Activated CD8-positive, alpha-beta T cell treated with anti-CD3 and anti-CD28 coated beads for 36 hours (primary cell): ENCODE measurements at regions not wholly inside any gene's neighbourhood (a gene's known extent, or its start where the extent isn't known, plus 50 kb on each side); places are given as distances from the start of the nearest gene placed in this dataset.
"Not testable (repeated sequence)": the region's sequence is repeated elsewhere in the genome, so short reads cannot be mapped to it uniquely, and the experiment has no call there.

Experiments
- ATAC-seq: fragments of 200-7000 bp; cut with Tn5 transposase; one replicate; pipeline ENCODE4 v1.10.0; 2021; ENCODE audit warnings: mild to moderate bottlenecking, moderate library complexity
- CTCF ChIA-PET: fragments of 350-600 bp; sonication (Branson Sonifier 250); formaldehyde crosslinking; loops from one replicate; lab custom pipeline; 2021; ENCODE audit warnings: antibody characterized with exemption; lab: Charles Lee
- POLR2A ChIA-PET: fragments of 350-600 bp; sonication (Branson Sonifier 250); formaldehyde crosslinking; loops from one replicate; lab custom pipeline; 2021; ENCODE audit warnings: antibody characterized with exemption; lab: Charles Lee
- DNase-seq: peaks from one replicate; pipeline ENCODE4 v3.0.0-alpha.2; 2020
- H3K27ac Mint-ChIP-seq: one replicate; pipeline ENCODE4 v1.8.0; 2021; ENCODE audit warnings: mild to moderate bottlenecking, mixed read lengths
- H3K27me3 Mint-ChIP-seq: one replicate; pipeline ENCODE4 v1.8.0; 2021; ENCODE audit warnings: mixed read lengths
- H3K36me3 Mint-ChIP-seq: one replicate; pipeline ENCODE4 v1.8.0; 2021; ENCODE audit warnings: low read depth, mixed read lengths
- H3K4me1 Mint-ChIP-seq: one replicate; pipeline ENCODE4 v1.8.0; 2021; ENCODE audit warnings: low read depth, mixed read lengths
- H3K4me3 Mint-ChIP-seq: one replicate; pipeline ENCODE4 v1.8.0; 2021; ENCODE audit warnings: mild to moderate bottlenecking, moderate library complexity, mixed read lengths
- H3K9me3 Mint-ChIP-seq: one replicate; pipeline ENCODE4 v1.8.0; 2021; ENCODE audit warnings: mixed read lengths
- intact Hi-C: fragments of 100-400 bp; cut with micrococcal nuclease; formaldehyde crosslinking; loops from one replicate; pipeline ENCODE4 v1.10.0; 2022
- TF ChIP-seq, protein P1 (sequence below): fragments of 200-600 bp; IDR thresholded peaks from one replicate; pipeline ENCODE4 v1.8.0; 2022; ENCODE audit warnings: antibody characterized with exemption, mild to moderate bottlenecking

- CTCF ChIA-PET: no interaction called here
- Mint-ChIP-seq H3K4me1 (no peaks in the 10 kb centered on the region), H3K9me3 (peaks cover 8% of the 10 kb centered on the region), H3K4me3 (no peak overlapping the region), H3K27me3 (no peaks in the 10 kb centered on the region), H3K36me3 (no peaks in the 10 kb centered on the region), H3K27ac (no peak overlapping the region)
- POLR2A ChIA-PET: no interaction called here
- DNase-seq (no peak), ATAC-seq (no peak)
- TF ChIP-seq, protein P1, sequence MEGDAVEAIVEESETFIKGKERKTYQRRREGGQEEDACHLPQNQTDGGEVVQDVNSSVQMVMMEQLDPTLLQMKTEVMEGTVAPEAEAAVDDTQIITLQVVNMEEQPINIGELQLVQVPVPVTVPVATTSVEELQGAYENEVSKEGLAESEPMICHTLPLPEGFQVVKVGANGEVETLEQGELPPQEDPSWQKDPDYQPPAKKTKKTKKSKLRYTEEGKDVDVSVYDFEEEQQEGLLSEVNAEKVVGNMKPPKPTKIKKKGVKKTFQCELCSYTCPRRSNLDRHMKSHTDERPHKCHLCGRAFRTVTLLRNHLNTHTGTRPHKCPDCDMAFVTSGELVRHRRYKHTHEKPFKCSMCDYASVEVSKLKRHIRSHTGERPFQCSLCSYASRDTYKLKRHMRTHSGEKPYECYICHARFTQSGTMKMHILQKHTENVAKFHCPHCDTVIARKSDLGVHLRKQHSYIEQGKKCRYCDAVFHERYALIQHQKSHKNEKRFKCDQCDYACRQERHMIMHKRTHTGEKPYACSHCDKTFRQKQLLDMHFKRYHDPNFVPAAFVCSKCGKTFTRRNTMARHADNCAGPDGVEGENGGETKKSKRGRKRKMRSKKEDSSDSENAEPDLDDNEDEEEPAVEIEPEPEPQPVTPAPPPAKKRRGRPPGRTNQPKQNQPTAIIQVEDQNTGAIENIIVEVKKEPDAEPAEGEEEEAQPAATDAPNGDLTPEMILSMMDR: no peak
- intact Hi-C loops: no loop called here
These were observed 1814.0 kb downstream of the PLA2G4A start for GRCh38 chr1:188642704-188643103.

- ChIA-PET POLR2A (no interaction called here), CTCF (no interaction called here)
- TF ChIP-seq, protein P1: no peak
- no peaks in the 10 kb centered on the region for H3K27me3 Mint-ChIP-seq
- ATAC-seq (no peak), DNase-seq (no peak)
- H3K27ac Mint-ChIP-seq: no peak overlapping the region
- no peak overlapping the region for H3K4me3 Mint-ChIP-seq
- intact Hi-C loops: no loop called here
- H3K4me1 Mint-ChIP-seq: no peaks in the 10 kb centered on the region
- peaks cover 9% of the 10 kb centered on the region for H3K9me3 Mint-ChIP-seq
- no peaks in the 10 kb centered on the region for H3K36me3 Mint-ChIP-seq
These were observed 1823.9 kb downstream of the PLA2G4A start for GRCh38 chr1:188652678-188653077.

DNA sequence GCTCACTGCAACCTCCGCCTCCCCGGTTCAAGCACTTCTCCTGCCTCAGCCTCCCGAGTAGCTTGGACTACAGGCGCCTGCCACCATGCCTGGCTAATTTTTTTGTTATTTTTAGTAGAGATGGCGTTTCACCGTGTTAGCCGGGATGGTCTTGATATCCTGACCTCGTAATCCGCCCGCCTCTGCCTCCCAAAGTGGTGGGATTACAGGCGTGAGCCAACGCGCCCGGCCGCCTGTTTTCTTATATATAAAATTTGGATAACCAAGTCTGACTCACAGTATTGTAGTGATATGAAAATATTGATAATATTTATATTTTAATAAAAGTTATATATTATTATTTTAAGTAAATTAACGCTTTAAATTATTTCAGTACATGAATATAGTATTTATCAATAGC, 1821.7 kb downstream of the BRINP3 start:
- intact Hi-C loops, ATAC-seq, H3K36me3 Mint-ChIP-seq, H3K4me3 Mint-ChIP-seq, H3K4me1 Mint-ChIP-seq, H3K9me3 Mint-ChIP-seq, H3K27ac Mint-ChIP-seq, H3K27me3 Mint-ChIP-seq, CTCF ChIA-PET, DNase-seq, POLR2A ChIA-PET: not testable (repeated sequence)

DNA sequence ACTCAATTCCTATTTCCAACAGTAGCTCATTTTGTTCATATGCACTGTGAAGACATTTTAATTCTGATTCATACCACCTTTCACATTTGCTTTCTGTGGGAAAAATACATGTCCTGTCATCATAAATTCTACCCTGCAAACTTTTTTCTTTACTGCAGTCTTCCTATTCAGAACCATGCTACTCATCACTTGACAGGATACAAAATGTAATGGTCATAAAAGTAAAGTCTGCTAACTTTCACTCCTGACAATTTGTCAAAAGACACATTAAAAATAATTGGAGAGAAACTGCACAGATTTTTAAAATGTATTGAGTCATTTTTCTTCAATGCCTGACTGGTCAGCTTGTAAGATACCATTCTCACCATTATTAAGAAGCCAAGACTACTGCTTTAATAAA, 1817.1 kb downstream of the BRINP3 start:
- Mint-ChIP-seq H3K27ac (no peak overlapping the region), H3K4me1 (no peaks in the 10 kb centered on the region), H3K27me3 (no peaks in the 10 kb centered on the region), H3K9me3 (no peaks in the 10 kb centered on the region), H3K4me3 (no peak overlapping the region), H3K36me3 (no peaks in the 10 kb centered on the region)
- ChIA-PET CTCF (no interaction called here), POLR2A (no interaction called here)
- TF ChIP-seq, protein P1: no peak
- DNase-seq: no peak
- intact Hi-C loops: no loop called here
- no peak for ATAC-seq

DNA sequence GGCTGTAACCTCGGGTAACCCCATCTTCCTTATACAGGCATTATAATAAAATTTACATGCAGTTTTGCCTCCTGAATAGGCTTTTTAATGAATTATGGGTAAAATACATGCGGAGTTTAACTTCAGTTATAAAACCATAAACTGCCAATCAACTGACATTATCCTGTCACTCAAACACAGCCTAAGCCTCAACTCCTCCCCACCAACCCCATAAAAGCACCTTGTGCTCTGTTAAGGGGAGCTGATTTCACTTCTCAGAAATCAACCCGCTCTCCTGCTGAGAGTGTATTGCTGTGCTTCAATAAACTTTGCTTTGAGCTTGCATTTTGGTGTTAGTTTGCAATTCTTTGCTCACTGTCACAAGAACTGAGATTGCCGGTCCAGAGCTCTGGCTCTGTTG, 1812.2 kb downstream of the BRINP3 start:
- CTCF ChIA-PET: interaction anchor here (0.6 to 1.0 kb wide), 2 partner anchors 12 to 82 kb away, joined by 3 read pairs; no protein-coding TSS in a partner anchor
- DNase-seq (no peak), ATAC-seq (no peak)
- Mint-ChIP-seq H3K4me1 (no peaks in the 10 kb centered on the region), H3K27me3 (no peaks in the 10 kb centered on the region), H3K36me3 (no peaks in the 10 kb centered on the region), H3K9me3 (peaks cover 11% of the 10 kb centered on the region), H3K4me3 (no peak overlapping the region), H3K27ac (no peak overlapping the region)
- POLR2A ChIA-PET: no interaction called here
- TF ChIP-seq, protein P1: no peak
- intact Hi-C loops: no loop called here

- Mint-ChIP-seq H3K4me3 (no peak overlapping the region), H3K4me1 (no peaks in the 10 kb centered on the region), H3K27ac (no peak overlapping the region), H3K36me3 (no peaks in the 10 kb centered on the region), H3K27me3 (no peaks in the 10 kb centered on the region), H3K9me3 (peaks cover 18% of the 10 kb centered on the region)
- no peak for DNase-seq
- POLR2A ChIA-PET: no interaction called here
- CTCF ChIA-PET: no interaction called here
- ATAC-seq: no peak
- TF ChIP-seq, protein P1: no peak
- intact Hi-C loops: no loop called here
These were observed 1809.6 kb downstream of the BRINP3 start for GRCh38 chr1:188668083-188668482.
